PC-3 (cell line): ENCODE measurements at regions not wholly inside any gene's neighbourhood (a gene's known extent, or its start where the extent isn't known, plus 50 kb on each side); places are given as distances from the start of the nearest gene placed in this dataset.
"Not testable (repeated sequence)": the region's sequence is repeated elsewhere in the genome, so short reads cannot be mapped to it uniquely, and the experiment has no call there.

Experiments used
- ATAC-seq: fragments of 200-7000 bp; cut with Tn5 transposase; 2 replicates; pipeline ENCODE4 v1.9.1; 2020; ENCODE audit warnings: mild to moderate bottlenecking, moderate library complexity
- BruUV-seq: library from RNA; stranded (reverse); fragments of 400-500 nt; replicated peaks from 2 replicates; lab custom pipeline; 2021; lab: Mats Ljungman, UMichigan
- CTCF ChIA-PET: fragments of 300-600 bp; sonication (Branson Sonifier 250); formaldehyde crosslinking; loops from one replicate; lab custom pipeline; 2022; ENCODE audit warnings: antibody characterized with exemption; lab: Charles Lee
- POLR2A ChIA-PET: fragments of 300-600 bp; sonication (Branson Sonifier 250); formaldehyde crosslinking; loops from one replicate; lab custom pipeline; 2022; ENCODE audit warnings: antibody characterized with exemption; ENCODE audit not compliant: unreplicated experiment; lab: Charles Lee
- DNase-seq: peaks from one replicate; pipeline ENCODE4 v3.0.0-alpha.2; 2015
- H2AFZ ChIP-seq: fragments of 300-600 bp; sonication (generic); 2 replicates; pipeline ENCODE4 v1.6.0; 2016; ENCODE audit warnings: antibody characterized with exemption, low read length
- H3F3A ChIP-seq: fragments of 300-600 bp; sonication (generic); one replicate; pipeline ENCODE4 v1.6.0; 2017; ENCODE audit warnings: antibody characterized with exemption, low read length, control low read depth, mild to moderate bottlenecking; ENCODE audit not compliant: unreplicated experiment
- H3K27ac ChIP-seq: fragments of 300-600 bp; sonication (generic); 2 replicates; pipeline ENCODE4 v1.5.1; 2016; ENCODE audit warnings: mild to moderate bottlenecking, low read length
- H3K27me3 ChIP-seq: fragments of 300-600 bp; sonication (generic); 2 replicates; pipeline ENCODE4 v1.6.1; 2016; ENCODE audit warnings: low read length, mixed read lengths
- H3K36me3 ChIP-seq: fragments of 300-600 bp; sonication (generic); 2 replicates; pipeline ENCODE4 v1.6.1; 2016; ENCODE audit warnings: low read depth, mixed run types, low read length, mixed read lengths
- H3K4me1 ChIP-seq: fragments of 300-600 bp; sonication (generic); 2 replicates; pipeline ENCODE4 v1.5.1; 2016; ENCODE audit warnings: low read length; ENCODE audit not compliant: insufficient read depth
- H3K4me2 ChIP-seq: fragments of 300-600 bp; sonication (generic); 2 replicates; pipeline ENCODE4 v1.6.0; 2016; ENCODE audit warnings: low read length
- H3K4me3 ChIP-seq: fragments of 300-600 bp; sonication (generic); 2 replicates; pipeline ENCODE4 v1.5.1; 2016; ENCODE audit warnings: mild to moderate bottlenecking, low read length, mixed read lengths
- H3K79me2 ChIP-seq: fragments of 300-600 bp; sonication (generic); 2 replicates; pipeline ENCODE4 v1.6.1; 2017; ENCODE audit warnings: low read length, mixed read lengths
- H3K9ac ChIP-seq: fragments of 300-600 bp; sonication (generic); 2 replicates; pipeline ENCODE4 v1.6.0; 2016; ENCODE audit warnings: mild to moderate bottlenecking, low read length
- H3K9me2 ChIP-seq: fragments of 300-600 bp; sonication (generic); replicated peaks from 2 replicates; pipeline ENCODE4 v1.6.1; 2016; ENCODE audit warnings: mixed run types, low read length, mixed read lengths
- H3K9me3 ChIP-seq: fragments of 300-600 bp; sonication (generic); 2 replicates; pipeline ENCODE4 v1.6.1; 2016; ENCODE audit warnings: low read length, mixed read lengths
- H4K20me1 ChIP-seq: fragments of 300-600 bp; sonication (generic); 2 replicates; pipeline ENCODE4 v1.6.1; 2016; ENCODE audit warnings: low read length, mixed read lengths
- CTCF ChIP-seq: fragments of 300-600 bp; sonication (generic); conservative IDR thresholded peaks from 2 replicates; pipeline ENCODE4 v1.5.1; 2017; ENCODE audit warnings: antibody characterized with exemption, low read depth, mild to moderate bottlenecking, low read length
- EZH2 ChIP-seq: fragments of 300-600 bp; sonication (generic); IDR thresholded peaks from one replicate; pipeline ENCODE4 v1.6.1; 2017; ENCODE audit warnings: antibody characterized with exemption, mild to moderate bottlenecking, low read length; ENCODE audit not compliant: unreplicated experiment
- EZH2phosphoT487 ChIP-seq: fragments of 300-600 bp; sonication (generic); IDR thresholded peaks from 2 replicates; pipeline ENCODE4 v1.6.1; 2018; ENCODE audit warnings: mild to moderate bottlenecking, antibody characterized with exemption, low read length, borderline replicate concordance
- intact Hi-C: fragments of 100-400 bp; cut with micrococcal nuclease; formaldehyde crosslinking; loops from 2 replicates; pipeline ENCODE4 v1.9.0; 2023

- no peaks in the 10 kb centered on the region for H3K79me2 ChIP-seq
- BruUV-seq, result no TSS peak
- no peaks in the 10 kb centered on the region for H3K4me1 ChIP-seq
- H3K4me2 ChIP-seq, result no peak overlapping the region
- H3K9me2 ChIP-seq, result no peaks in the 10 kb centered on the region
- no peaks in the 10 kb centered on the region for H3K27me3 ChIP-seq
- no peak for DNase-seq
- no peaks in the 10 kb centered on the region for H3F3A ChIP-seq
- ChIA-PET POLR2A (no interaction called here), CTCF (no interaction called here)
- no peak for ATAC-seq
- H3K36me3 ChIP-seq, result no peaks in the 10 kb centered on the region
- no peaks in the 10 kb centered on the region for H4K20me1 ChIP-seq
- no peak overlapping the region for H2AFZ ChIP-seq
- H3K4me3 ChIP-seq, result no peak overlapping the region
- intact Hi-C loops, result no loop called here
- H3K27ac ChIP-seq, result no peak overlapping the region
- TF ChIP-seq EZH2phosphoT487, result no peak
- no peak for TF ChIP-seq EZH2
- TF ChIP-seq CTCF, result no peak
- no peak overlapping the region for H3K9ac ChIP-seq
- H3K9me3 ChIP-seq, result no peaks in the 10 kb centered on the region
Observed at GRCh38 chr20:26207237-26207966, 510.7 kb upstream of the ZNF337 start.

- H3K4me1 ChIP-seq, result no peaks in the 10 kb centered on the region
- H4K20me1 ChIP-seq, result no peaks in the 10 kb centered on the region
- BruUV-seq, result no TSS peak
- ChIA-PET POLR2A (no interaction called here), CTCF (no interaction called here)
- intact Hi-C loops, result no loop called here
- H3K79me2 ChIP-seq, result no peaks in the 10 kb centered on the region
- H3F3A ChIP-seq, result no peaks in the 10 kb centered on the region
- no peaks in the 10 kb centered on the region for H3K27me3 ChIP-seq
- no peak overlapping the region for H2AFZ ChIP-seq
- no peak overlapping the region for H3K9ac ChIP-seq
- H3K4me2 ChIP-seq, result no peak overlapping the region
- H3K4me3 ChIP-seq, result no peak overlapping the region
- DNase-seq (no peak), ATAC-seq (no peak)
- H3K27ac ChIP-seq, result no peak overlapping the region
- TF ChIP-seq EZH2phosphoT487 (no peak), CTCF (no peak), EZH2 (no peak)
- peaks cover 14% of the 10 kb centered on the region for H3K9me3 ChIP-seq
- no peaks in the 10 kb centered on the region for H3K9me2 ChIP-seq
- no peaks in the 10 kb centered on the region for H3K36me3 ChIP-seq
Observed at GRCh38 chr20:26205350-26205749, 508.7 kb upstream of the ZNF337 start.

GRCh38 chr20:26201026-26201425, 504.4 kb upstream of the ZNF337 start:
- DNase-seq, H3K9me2 ChIP-seq, intact Hi-C loops, BruUV-seq, H3K4me1 ChIP-seq, H4K20me1 ChIP-seq, H3F3A ChIP-seq, H3K36me3 ChIP-seq, H3K27me3 ChIP-seq, H3K27ac ChIP-seq, H3K4me2 ChIP-seq, POLR2A ChIA-PET, H3K9ac ChIP-seq, H3K79me2 ChIP-seq, H2AFZ ChIP-seq, CTCF ChIA-PET, ATAC-seq, H3K4me3 ChIP-seq: not testable (repeated sequence)
- peaks cover 15% of the 10 kb centered on the region for H3K9me3 ChIP-seq

GRCh38 chr20:26187329-26187728, 490.7 kb upstream of the ZNF337 start:
- intact Hi-C loops, result loop anchor here (10.0 kb wide), 1 partner anchor 47 kb away; no protein-coding TSS in a partner anchor
- H3K36me3 ChIP-seq, BruUV-seq, H3K4me2 ChIP-seq, H3F3A ChIP-seq, H3K9ac ChIP-seq, CTCF ChIA-PET, H3K9me3 ChIP-seq, DNase-seq, ATAC-seq, H3K27ac ChIP-seq, H3K4me1 ChIP-seq, H3K4me3 ChIP-seq, H4K20me1 ChIP-seq, POLR2A ChIA-PET, H2AFZ ChIP-seq, H3K9me2 ChIP-seq, H3K79me2 ChIP-seq, H3K27me3 ChIP-seq: not testable (repeated sequence)

GRCh38 chr20:26183720-26184119, 487.1 kb upstream of the ZNF337 start:
- H3K27me3 ChIP-seq, CTCF ChIA-PET, H3K9me3 ChIP-seq, H3K36me3 ChIP-seq, ATAC-seq, H3K4me1 ChIP-seq, H3K4me3 ChIP-seq, BruUV-seq, H3K9ac ChIP-seq, H3F3A ChIP-seq, DNase-seq, H3K79me2 ChIP-seq, H3K9me2 ChIP-seq, H4K20me1 ChIP-seq, H2AFZ ChIP-seq, POLR2A ChIA-PET, H3K27ac ChIP-seq, H3K4me2 ChIP-seq: not testable (repeated sequence)
- intact Hi-C loops, result loop anchor here (10.0 kb wide), 1 partner anchor 51 kb away; no protein-coding TSS in a partner anchor
